ENCODE measurements at regions not wholly inside any gene's neighbourhood (a gene's known extent, or its start where the extent isn't known, plus 50 kb on each side); places are given as distances from the start of the nearest gene placed in this dataset.

DNA sequence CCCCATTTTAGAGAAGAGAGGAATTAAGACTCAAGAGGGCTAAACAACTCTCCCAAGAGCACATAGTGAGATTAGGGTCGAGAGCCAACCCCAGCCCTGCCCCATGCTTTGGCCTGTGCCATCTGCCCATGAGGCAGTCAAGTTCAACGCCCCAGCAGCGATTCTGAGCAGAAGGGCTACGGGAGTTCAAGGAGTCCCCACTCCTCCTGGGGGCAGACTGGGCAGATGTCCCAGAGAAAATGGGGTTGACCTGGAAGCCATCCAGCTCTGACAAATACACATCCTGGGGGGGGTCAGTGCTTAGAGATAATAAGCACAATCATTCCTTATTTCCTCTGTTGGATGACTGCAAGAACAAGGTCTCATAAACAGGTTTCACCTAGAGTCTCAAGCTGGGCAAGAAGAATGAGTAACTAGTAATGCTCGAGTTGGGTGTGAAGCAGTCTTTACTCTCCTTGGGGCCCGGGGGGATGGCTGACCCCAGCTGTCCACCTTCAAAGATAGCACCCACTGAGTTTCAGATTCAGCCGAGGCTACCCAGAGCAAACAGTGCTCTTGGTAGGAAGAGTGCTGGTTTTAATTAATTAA lies 716.4 kb downstream of the RNF144A start:
- TF ChIP-seq CTCF (IDR thresholded peaks at IDR 0.05) (no peak), POLR2A (IDR thresholded peaks at IDR 0.05) (no peak)
